ENCODE measurements at regions not wholly inside any gene's neighbourhood (a gene's known extent, or its start where the extent isn't known, plus 50 kb on each side); places are given as distances from the start of the nearest gene placed in this dataset.

DNA sequence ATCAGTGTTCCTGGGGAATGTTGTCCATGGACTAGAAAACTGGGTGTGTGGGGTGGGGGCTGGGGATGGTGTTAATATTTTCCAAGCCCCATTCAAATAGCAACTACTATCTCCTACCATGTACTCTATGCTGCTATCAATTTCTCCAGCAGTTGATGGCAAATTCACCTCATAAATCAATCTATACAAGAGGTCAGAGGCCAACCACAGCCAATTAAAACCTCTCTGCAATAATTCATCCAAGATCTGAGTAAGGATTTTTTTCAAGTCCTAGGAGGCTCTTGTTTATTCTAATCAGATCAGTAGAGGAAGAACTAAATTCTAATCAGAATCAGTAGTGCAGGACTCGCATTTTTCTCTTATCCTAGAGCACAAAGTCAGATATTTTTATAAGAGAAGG lies 73.4 kb upstream of the WT1 start:
- Histone ChIP-seq H3K36me3 (ENCODE audit: control insufficient read depth in 2 of 2, insufficient read depth in 1 of 2, low read length in 2 of 2) (no peaks in the 10 kb centered on the region), H3K4me1 (ENCODE audit: control insufficient read depth, insufficient read depth, low read length) (no peaks in the 10 kb centered on the region; the same call in 1 of the 2 replicates), H3K9me3 (ENCODE audit: control insufficient read depth, insufficient read depth, low read depth, low read length) (no peaks in the 10 kb centered on the region), H3K4me3 (ENCODE audit: low read depth, low read length) (no peak overlapping the region), H3K27ac (ENCODE audit: extremely low read depth, low read depth, low read length) (no peak overlapping the region)
- ChIA-PET POLR2A (no interaction called here), CTCF (interaction anchor here (0.6 kb wide), 1 partner anchor 85 kb away, joined by 4 read pairs; no protein-coding TSS in a partner anchor)
- no peak for TF ChIP-seq ZNF626 (tag by site-specific recombination; IDR thresholded peaks at IDR 0.05)
- TF ChIP-seq ZNF561 (tag by site-specific recombination; IDR thresholded peaks at IDR 0.05; ENCODE audit: borderline replicate concordance), result no peak
- TF ChIP-seq ZNF341 (tag by site-specific recombination; IDR thresholded peaks at IDR 0.05; ENCODE audit: low read depth), result no peak
- TF ChIP-seq YY2 (tag by site-specific recombination; IDR thresholded peaks at IDR 0.05), result no peak
- TF ChIP-seq ZNF404 (tag by site-specific recombination; IDR thresholded peaks at IDR 0.05), result no peak
- no peak for TF ChIP-seq ZNF701 (tag by site-specific recombination; IDR thresholded peaks at IDR 0.05)
- TF ChIP-seq, protein P1, sequence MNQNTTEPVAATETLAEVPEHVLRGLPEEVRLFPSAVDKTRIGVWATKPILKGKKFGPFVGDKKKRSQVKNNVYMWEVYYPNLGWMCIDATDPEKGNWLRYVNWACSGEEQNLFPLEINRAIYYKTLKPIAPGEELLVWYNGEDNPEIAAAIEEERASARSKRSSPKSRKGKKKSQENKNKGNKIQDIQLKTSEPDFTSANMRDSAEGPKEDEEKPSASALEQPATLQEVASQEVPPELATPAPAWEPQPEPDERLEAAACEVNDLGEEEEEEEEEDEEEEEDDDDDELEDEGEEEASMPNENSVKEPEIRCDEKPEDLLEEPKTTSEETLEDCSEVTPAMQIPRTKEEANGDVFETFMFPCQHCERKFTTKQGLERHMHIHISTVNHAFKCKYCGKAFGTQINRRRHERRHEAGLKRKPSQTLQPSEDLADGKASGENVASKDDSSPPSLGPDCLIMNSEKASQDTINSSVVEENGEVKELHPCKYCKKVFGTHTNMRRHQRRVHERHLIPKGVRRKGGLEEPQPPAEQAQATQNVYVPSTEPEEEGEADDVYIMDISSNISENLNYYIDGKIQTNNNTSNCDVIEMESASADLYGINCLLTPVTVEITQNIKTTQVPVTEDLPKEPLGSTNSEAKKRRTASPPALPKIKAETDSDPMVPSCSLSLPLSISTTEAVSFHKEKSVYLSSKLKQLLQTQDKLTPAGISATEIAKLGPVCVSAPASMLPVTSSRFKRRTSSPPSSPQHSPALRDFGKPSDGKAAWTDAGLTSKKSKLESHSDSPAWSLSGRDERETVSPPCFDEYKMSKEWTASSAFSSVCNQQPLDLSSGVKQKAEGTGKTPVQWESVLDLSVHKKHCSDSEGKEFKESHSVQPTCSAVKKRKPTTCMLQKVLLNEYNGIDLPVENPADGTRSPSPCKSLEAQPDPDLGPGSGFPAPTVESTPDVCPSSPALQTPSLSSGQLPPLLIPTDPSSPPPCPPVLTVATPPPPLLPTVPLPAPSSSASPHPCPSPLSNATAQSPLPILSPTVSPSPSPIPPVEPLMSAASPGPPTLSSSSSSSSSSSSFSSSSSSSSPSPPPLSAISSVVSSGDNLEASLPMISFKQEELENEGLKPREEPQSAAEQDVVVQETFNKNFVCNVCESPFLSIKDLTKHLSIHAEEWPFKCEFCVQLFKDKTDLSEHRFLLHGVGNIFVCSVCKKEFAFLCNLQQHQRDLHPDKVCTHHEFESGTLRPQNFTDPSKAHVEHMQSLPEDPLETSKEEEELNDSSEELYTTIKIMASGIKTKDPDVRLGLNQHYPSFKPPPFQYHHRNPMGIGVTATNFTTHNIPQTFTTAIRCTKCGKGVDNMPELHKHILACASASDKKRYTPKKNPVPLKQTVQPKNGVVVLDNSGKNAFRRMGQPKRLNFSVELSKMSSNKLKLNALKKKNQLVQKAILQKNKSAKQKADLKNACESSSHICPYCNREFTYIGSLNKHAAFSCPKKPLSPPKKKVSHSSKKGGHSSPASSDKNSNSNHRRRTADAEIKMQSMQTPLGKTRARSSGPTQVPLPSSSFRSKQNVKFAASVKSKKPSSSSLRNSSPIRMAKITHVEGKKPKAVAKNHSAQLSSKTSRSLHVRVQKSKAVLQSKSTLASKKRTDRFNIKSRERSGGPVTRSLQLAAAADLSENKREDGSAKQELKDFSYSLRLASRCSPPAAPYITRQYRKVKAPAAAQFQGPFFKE (tag by site-specific recombination; IDR thresholded peaks at IDR 0.05; ENCODE audit: borderline replicate concordance), result no peak
- TF ChIP-seq ZNF747 (tag by site-specific recombination; IDR thresholded peaks at IDR 0.05), result no peak

DNA sequence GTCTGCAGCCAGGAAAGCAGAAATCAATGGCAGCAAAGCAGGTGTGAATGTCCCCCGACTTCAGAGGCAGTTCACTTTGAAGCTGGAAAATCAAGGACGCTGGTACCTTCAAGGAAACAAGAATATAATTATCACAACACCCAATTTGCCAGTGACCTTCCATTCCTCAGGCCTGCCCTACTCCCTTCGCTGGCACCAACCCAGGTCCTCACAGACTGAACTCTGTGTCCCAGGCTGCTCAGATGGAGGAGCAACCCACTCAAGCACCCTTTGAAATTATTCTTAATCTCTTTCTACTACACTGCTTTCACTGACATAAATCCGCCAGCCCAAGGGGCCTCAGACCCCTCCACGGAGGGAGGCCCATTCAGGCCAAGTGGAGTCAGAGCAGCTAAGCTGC lies 64.7 kb upstream of the WT1 start:
- Histone ChIP-seq H3K27ac (ENCODE audit: extremely low read depth, low read depth, low read length) (no peak overlapping the region), H3K36me3 (ENCODE audit: control insufficient read depth in 2 of 2, insufficient read depth in 1 of 2, low read length in 2 of 2) (no peaks in the 10 kb centered on the region), H3K9me3 (ENCODE audit: control insufficient read depth, insufficient read depth, low read depth, low read length) (no peaks in the 10 kb centered on the region), H3K4me1 (ENCODE audit: control insufficient read depth, insufficient read depth, low read length) (no peaks in the 10 kb centered on the region), H3K4me3 (ENCODE audit: low read depth, low read length) (no peak overlapping the region)
- TF ChIP-seq, protein P2, sequence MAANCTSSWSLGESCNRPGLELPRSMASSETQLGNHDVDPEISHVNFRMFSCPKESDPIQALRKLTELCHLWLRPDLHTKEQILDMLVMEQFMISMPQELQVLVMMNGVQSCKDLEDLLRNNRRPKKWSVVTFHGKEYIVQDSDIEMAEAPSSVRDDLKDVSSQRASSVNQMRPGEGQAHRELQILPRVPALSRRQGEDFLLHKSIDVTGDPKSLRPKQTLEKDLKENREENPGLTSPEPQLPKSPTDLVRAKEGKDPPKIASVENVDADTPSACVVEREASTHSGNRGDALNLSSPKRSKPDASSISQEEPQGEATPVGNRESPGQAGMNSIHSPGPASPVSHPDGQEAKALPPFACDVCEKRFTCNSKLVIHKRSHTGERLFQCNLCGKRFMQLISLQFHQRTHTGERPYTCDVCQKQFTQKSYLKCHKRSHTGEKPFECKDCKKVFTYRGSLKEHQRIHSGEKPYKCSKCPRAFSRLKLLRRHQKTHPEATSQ (tag by site-specific recombination; IDR thresholded peaks at IDR 0.05), result no peak
- TF ChIP-seq ZNF266 (tag by site-specific recombination; IDR thresholded peaks at IDR 0.05; ENCODE audit: low read depth), result no peak
- TF ChIP-seq, protein P3, sequence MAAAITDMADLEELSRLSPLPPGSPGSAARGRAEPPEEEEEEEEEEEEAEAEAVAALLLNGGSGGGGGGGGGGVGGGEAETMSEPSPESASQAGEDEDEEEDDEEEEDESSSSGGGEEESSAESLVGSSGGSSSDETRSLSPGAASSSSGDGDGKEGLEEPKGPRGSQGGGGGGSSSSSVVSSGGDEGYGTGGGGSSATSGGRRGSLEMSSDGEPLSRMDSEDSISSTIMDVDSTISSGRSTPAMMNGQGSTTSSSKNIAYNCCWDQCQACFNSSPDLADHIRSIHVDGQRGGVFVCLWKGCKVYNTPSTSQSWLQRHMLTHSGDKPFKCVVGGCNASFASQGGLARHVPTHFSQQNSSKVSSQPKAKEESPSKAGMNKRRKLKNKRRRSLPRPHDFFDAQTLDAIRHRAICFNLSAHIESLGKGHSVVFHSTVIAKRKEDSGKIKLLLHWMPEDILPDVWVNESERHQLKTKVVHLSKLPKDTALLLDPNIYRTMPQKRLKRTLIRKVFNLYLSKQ (tag by site-specific recombination; IDR thresholded peaks at IDR 0.05; ENCODE audit: borderline replicate concordance), result no peak
- no peak for TF ChIP-seq ZNF548 (tag by site-specific recombination; IDR thresholded peaks at IDR 0.05)
- no peak for TF ChIP-seq ZNF561 (tag by site-specific recombination; IDR thresholded peaks at IDR 0.05; ENCODE audit: borderline replicate concordance)
- no peak for TF ChIP-seq MYNN (tag by site-specific recombination; IDR thresholded peaks at IDR 0.05; ENCODE audit: borderline replicate concordance)
- no peak for TF ChIP-seq ZNF341 (tag by site-specific recombination; IDR thresholded peaks at IDR 0.05; ENCODE audit: low read depth)
- CTCF ChIA-PET, result interaction anchor here (0.6 to 1.2 kb wide), 2 partner anchors 30 to 35 kb away, joined by 3 read pairs; no protein-coding TSS in a partner anchor
- POLR2A ChIA-PET, result no interaction called here

Data from HEK293 (cell line).